GM18861 (cell line): ENCODE measurements at regions not wholly inside any gene's neighbourhood (a gene's known extent, or its start where the extent isn't known, plus 50 kb on each side); places are given as distances from the start of the nearest gene placed in this dataset.
"Not testable (repeated sequence)": the region's sequence is repeated elsewhere in the genome, so short reads cannot be mapped to it uniquely, and the experiment has no call there.

Experiments used
- ATAC-seq: cut with Tn5 transposase; IDR thresholded peaks from one replicate; pipeline ENCODE4 v1.9.1; 2021; ENCODE audit not compliant: unreplicated experiment

DNA sequence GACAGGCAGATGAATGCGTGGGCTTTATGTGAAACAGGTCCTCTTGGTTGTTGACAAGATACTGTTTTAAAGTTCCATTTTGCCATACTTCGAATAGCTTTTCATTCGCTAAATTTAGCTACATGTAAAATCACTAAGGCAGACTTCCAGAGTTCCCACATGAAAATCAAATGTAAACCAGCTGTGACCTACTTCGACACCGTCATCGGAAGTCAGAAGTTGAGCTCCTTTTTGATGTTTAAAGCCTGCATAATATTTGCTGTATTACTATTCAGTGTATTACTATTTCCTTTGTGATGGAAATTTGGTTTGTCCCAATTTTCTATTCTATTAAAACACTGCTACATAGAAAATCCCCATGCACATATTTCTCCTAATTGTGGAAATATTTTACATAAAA lies 115.3 kb downstream of the IGLL1 start:
- not testable (repeated sequence) for ATAC-seq

DNA sequence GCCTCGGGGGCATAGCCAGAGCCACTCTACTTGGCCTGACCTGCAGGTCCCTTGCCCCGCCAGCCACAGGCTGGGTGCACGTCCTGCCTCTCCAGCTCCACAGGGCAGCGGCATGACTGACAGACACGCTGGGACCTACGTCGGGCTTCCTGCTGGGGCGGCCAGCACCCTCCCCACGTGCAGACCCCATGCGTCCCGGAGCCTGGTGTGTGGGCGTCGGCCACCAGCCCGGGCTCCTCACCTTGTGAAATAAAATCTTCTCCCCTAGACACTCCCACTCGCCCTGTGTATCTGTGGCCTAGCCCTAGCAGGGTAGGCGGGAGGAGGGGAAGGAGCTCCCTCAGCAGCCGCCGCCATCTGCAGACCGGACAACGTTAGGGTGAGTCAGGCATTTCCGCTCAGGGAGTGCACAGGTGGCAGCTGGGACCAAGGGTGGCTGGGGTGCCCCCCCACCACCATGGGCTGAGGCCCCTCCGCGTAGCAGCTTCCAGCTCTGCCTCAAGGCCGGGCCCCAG lies 119.5 kb downstream of the IGLL1 start:
- not testable (repeated sequence) for ATAC-seq

DNA sequence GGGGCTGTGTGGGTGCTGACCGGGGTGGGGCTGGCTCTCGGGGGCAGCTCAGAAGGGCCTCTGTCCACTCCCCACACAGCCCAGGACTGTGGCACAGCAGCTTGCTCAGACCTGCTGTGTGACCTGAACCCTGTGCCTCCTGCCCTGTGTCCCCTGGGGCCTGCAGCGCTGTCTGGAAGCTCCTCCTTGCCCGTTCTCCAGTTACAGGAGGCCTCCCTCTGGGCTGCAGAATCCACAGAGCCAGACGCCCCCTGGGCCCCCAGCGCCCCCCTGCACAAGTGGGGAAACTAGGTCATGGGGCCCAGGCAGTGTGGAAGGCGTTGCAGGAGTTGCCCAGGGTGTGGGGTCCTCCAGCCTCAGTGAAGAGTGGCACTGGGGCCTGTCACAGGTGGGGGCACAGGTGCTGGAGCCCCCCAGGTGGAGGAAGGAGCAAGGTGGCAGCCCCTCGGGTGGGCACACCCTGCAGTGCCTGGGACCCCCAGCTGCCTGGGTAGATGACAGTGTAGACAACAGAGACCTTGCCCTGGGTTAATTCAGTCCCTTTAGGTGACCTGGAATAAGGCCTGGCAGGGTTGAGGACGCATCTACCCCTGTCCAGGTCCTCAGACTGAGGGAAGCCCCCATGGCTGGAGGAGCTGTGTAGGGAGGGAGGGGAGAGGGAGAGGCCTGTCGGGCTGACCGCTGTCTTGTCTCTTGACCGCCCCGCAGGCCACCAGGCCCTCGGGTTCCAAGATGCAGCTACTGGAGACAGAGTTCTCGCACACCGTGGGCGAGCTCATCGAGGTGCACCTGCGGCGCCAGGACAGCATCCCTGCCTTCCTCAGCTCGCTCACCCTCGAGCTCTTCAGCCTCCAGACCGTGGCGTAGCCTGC lies 120.2 kb downstream of the IGLL1 start:
- ATAC-seq, result not testable (repeated sequence)

DNA sequence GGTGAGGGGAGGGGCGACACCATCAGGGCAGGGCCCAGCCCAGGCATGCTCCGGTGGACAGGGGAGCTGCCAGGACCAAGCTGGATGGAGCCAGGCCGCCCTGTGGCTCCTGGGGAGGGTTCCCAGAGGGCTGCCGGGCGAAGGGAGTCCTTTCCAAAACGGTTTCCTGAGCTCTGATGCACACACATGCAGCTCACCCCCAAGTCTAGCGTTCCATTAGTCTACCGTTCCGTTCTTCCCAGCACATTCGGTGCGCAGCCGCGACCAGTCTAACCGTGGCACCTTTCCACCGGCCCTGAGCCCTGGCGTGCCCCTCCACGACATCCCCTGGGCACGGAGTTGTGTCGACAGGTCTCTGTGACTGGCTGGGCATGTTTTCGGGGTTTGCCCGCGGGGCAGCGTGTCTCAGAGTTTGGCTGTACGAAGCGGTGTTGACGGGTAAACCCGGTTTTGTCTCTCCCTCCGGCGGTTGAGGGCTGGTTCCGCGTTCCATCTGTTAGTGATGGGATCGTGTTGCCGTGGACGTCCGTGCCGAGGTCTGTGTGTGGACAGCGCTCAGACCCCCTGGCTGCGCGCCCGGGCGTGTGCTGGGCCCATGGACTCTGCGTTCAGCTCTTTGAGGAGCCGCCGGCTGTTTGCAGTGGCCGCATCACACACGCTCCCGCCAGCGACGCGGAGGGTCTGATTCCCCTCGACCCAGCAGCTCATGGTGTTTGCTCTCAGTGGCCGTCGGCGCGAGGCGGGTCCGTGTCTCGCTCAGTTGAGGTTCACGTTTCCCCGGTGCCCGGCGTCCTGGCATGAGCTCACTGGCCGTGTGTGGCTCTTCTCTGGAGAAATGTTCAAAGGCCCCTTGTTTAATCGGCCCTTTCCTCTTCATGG lies 121.2 kb downstream of the IGLL1 start:
- ATAC-seq, result no peak

DNA sequence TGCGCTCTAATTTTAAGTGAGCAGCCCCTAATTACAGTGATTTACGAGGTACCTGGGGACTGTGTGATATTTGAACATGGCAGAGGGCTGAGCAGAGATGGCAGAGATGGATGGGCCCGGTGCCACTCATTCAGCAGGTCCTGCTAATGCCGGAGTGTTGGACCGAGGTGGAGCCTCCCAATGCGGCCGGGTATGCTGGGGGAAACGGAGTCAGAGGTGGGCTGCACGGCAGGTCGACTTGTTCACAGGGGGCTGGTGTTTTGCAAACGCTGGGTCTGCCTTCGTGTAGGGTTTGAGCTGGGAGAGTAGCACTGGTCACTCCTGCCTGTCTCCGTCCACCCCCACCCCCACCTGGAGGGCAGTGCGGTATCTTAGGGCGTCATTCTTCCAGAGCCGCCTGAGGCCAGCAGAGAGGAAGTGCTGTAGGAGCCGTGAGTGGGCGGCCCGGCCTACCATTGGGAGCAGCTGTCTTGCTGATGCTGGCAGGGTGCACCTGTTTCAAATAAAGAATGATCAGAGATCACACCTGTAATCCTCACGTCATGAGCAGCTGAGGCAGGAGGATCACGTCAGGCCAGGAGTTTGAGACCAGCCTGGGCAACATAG lies 122.6 kb downstream of the IGLL1 start:
- ATAC-seq, result no peak

DNA sequence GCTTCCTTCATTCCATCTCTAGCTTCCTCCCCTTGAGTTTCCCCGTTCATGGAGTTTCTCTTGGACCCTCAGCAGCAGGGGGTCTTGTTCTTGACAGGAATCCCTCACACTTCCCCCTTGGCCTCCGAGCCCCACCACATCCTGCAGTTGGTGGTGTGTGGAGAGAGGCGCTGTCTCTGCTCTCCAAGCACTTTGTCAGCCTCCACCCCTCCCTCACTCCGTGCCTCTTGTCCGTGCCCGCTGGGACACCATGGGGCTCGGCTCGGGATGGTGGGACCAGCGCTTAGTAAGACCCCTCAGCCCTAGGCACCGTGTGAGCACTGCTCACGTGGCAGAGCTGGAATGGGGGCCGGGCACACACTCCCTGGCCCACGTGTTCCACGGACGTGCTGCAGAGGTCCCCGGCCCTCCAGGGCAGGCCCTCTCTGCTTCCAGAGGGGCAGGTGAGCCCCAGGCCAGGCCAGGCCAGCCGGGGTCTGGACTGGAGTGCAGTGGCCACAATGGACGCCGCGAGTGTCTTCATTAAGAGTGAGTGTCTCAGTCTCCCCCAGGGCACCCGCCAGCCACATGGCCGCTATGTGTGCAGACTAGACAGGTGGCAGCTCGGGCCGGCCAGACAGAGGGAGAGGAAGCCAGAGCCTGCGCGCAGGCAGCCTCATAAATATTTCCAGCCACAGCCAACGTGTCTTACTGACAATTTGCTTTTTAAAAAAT lies 123.3 kb downstream of the IGLL1 start:
- not testable (repeated sequence) for ATAC-seq

DNA sequence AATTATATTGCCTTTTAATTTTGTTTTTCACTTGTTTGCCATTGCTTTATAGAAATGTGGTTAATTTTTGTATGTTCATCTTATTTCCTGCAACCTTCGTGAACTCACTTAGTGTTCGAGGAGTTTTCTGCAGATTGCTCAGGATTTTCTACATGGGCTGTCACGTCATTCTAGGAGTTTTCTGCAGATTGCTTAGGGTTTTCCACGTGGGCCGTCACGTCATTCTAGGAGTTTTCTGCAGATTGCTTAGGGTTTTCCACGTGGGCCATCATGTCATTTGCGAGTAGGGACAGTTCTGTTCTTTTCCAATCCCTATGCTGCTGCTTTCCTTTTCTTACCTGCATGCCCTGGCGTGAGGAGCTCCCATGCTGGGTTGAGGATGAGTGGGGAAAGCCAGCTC lies 125.7 kb downstream of the IGLL1 start:
- ATAC-seq, result not testable (repeated sequence)

DNA sequence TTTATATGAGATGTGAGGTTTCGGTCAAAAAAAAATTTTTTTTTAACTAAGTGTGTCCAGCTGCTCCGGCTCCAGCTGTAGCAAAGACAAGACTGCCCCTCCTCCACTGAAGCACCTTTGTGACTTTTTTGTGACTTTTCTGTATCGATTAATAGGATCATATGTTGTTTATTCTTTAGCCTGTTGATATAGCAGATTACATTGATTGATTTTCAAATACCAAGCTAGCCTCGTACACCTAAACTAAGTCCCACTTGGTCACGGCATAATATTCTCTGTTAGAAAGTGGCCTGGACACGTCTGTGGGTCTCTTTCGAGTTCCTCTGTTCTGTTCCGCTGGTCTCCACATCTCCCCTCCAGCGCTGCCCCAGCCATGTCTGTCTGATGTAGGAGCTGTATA lies 126.8 kb downstream of the IGLL1 start:
- ATAC-seq, result no peak

DNA sequence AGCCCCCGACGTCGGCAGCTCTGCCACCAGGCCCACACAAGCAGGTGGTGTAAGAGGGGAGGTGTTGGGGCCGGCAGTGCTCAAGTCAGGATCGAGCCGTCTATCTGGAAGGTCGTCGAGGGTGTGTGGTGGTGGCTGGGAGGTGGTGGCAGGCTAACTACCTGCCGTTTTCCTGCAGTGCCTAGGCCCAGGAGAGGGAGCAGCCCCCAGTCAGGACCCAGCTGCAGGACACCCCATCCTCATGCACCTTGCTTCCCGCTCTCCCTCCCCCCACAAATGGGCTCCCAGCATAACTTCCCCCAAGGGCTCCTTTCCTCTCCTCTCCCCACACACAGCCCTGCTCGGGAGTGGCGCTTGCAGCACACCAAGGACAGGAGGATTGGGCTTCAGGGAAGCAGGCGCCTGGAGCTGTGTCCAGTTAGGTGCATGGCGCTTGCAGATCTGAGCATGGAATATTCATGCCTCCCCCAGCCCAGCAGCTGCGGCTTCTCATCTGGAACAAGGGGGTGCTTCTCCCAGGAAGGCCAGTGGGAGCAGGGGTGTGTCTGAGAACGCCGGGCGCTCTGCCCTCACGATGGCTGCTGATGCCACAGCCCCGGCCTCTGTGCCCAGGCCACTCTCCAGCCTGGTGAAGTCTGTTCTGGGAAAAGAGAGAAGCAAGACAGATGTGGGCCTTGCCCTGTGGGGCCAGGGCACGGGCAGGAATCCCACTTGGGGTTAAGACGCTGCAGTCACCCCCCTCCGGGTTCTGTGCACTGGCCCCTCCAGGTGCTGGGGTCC lies 127.7 kb downstream of the IGLL1 start:
- ATAC-seq, result no peak

DNA sequence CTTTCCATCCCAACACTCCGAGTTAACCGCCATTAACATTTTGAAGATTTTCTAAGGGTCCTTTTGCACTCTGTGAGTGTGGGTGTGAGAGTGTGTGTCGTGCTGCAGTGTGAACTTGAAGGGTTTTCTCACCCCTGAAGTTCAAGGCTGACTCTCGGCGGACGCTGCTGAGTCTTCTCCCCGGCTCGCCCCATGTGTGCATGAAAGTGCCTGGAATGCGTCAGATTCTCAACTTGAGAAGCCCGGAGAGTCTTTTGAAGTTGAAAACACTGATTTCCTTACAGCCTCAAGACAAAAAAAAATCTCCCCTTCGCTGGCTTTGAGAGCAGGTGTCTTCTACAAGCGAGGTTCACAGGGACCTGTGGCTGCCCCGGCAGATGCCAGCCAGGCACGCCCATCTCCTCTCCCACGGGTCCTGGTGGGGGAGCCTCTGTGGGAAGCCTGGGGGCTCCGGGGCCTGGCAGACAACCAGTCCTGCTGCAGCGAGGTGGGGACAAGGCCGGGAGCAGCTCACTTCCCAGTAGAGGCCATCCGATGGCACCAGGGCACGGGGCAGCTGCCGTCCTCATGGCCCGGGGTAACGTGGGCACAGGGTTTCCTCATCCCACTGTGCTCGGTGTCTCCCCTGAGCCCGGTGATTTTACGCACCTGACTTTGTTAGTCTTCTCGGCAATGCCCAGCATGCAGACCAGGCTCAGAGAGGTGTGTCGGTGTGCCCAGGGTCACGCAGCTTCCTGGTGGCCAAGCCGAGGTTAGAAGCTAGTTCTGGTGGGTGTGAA lies 128.4 kb downstream of the IGLL1 start:
- ATAC-seq, result not testable (repeated sequence)

DNA sequence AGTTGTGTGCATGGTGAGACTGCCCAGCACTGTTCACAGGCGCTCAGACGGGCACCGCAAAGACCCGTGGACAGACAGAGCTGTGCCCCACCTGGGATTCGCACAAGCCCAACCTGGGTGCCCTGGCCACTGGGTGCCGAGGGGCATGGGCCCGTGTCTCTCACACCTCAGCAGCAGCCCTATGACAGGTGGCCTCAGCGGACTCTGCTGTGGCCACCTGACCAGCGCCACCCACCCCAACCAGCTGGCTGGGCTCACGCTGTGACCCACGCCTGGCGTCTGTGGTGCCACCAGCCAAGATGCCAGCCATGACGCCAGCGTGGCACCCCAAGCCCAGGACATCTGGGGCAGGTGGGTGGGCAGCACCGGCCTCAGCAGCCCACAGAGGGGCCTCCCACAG lies 129.3 kb downstream of the IGLL1 start:
- ATAC-seq, result not testable (repeated sequence)

DNA sequence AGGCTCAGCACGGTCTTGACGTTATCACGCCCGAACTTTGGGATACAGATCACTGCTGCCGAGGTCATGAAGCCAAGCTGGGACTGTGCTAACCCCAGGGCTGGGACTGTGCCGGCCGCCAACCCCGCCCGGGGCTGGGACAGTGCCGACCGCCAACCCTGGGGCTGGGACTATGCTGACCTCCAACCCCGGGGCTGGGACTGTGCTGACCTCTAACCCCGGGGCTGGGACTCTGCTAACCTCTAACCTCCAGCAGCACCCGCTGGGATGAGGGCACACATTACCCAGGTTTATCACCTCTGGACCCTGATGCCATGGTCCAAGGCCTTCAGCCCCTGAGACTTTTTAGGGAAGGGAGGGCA lies 129.7 kb downstream of the IGLL1 start:
- ATAC-seq, result no peak

DNA sequence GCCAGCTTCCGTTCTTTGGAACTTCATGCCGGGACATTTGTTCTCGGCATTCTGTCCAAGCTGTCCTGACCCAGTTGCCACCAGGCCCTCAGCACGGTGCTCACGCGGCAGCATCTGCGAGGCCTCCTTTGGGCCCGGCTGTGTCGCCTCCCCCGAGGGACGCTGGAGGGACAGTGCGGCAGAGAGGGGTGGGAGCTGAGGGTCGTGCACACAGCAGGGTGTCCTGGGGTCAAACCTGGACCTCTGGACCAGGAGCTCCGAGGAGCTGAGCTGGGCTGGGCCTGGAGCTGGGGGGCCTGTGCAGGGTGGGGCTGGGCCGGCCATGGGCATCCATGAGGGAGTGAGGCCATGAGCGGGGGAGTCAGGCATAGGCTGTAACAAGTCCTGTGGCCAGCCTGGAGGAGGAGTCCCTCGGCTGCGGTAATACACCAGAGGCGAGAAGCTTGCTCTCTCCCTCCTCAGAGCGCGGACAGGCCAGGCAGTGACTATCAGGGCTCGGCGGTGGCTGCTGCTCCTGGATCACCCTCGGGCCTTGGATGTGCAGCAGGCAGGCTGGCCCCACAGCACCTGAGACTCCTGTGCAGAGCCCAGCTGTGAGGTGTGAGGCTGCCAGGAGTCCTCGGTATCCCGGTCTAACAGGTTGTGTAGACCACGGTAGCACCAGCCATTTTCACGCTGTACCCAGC lies 130.2 kb downstream of the IGLL1 start:
- not testable (repeated sequence) for ATAC-seq

DNA sequence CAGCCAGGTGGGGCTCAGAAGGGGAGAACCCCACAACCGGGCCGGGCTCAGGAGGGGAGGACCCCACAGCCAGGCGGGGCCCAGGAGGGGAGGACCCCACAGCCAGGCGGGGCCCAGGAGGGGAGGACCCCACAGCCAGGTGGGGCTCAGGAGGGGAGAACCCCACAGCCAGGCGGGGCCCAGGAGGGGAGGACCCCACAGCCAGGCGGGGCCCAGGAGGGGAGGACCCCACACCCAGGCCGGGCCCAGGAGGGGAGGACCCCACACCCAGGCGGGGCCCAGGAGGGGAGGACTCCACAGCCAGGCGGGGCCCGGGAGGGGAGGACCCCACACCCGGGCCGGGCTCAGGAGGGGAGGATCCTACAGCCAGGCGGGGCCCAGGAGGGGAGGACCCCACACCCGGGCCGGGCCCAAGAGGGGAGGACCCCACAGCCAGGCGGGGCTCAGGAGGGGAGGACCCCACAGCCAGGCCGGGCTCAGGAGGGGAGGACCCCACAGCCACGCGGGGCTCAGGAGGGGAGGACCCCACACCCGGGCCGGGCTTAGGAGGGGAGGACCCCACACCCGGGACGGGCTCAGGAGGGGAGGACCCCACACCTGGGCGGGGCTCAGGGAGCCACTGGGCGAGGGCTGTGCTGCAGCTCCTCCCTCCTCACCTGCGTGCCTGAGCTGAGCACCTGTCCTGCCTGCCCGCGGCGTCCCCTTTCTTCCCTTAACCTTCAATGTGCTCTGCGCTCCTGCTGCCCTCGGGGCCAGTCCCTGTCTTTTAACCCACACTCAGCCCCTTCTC lies 131.4 kb downstream of the IGLL1 start:
- ATAC-seq, result not testable (repeated sequence)

DNA sequence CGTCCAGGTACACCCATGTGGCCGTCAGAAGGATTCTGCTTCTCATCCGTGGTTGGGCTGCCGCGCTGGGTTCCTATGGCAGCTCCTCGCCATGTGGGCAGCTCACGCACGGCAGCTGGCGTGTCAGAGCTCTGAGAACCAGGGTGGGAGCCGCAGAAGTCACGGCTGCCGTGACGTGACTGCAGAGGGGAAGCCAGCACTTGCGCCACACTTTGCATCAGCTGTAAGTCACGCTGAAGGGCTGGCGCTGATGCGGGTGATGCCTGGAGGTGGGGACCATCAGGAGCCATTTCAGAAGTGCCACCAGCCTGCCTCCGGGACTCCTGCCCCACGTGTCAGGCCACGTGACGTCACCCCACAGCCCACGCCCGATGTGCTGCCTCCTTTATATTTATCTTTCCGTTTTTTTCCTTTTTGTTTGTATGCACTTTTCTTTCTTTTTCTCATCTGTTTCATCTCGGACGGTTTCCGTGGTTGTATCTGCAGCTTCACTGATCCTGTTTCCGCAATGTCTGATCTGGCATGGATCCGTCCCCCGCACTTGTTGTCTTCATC lies 133.2 kb downstream of the IGLL1 start:
- no peak for ATAC-seq

DNA sequence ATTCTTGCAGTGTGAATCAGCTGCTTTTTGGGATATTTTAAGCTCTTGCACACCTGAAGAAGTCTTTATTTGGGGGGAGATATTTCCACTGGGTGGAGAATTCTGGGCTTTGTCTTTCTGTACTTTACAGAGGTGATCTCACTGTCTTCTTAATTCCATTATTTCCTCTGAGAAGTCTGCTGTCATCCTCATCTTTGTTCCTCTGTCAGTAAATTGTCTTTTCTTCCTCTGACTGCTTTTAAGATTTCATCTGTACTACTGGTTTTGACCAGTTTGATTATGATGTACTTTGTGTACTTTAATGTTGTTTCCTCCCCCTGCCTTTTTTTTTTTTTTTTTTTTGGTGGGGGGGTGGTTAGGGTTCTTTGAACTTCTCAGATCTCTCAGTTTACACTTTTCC lies 133.9 kb downstream of the IGLL1 start:
- ATAC-seq, result not testable (repeated sequence)

DNA sequence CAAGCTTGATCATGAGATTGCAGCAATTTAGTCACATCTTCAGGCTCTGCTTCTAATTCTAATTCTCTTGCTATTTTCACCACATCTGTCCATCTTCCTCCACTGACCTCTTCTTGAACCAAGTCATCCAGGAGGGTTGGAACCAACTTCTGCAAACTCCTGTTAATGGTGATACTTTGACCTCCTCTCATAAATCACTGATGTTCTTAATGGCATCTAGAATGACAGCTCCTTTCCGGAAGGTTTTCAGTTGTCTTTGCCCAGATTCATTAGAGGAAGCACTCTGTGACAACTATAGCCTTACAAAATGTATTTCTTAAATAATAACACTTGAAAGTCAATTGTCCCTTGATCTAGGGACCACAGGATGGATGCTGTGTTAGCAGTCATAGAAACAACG lies 136.2 kb downstream of the IGLL1 start:
- not testable (repeated sequence) for ATAC-seq
